ENCODE measurements at regions not wholly inside any gene's neighbourhood (a gene's known extent, or its start where the extent isn't known, plus 50 kb on each side); places are given as distances from the start of the nearest gene placed in this dataset.

DNA sequence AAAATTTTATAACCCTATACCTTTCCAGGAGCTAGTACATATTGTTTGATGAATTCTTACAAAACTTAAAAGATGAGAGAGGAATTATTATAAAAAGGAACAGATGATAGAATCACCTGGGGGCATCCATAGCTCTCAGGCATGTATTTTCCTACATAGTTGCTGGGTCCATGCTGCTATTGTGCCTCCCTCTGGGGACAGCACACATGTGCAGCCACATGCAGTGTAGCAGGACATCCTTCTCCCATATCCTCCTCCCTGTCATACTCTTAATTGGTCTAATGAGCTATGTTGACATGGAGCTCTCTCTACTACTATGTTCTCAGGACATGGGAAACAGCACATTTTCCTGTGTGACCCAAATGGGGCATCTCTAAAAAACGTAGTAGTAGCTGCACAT lies 898.2 kb upstream of the MAP3K7 start:
- ChIA-PET POLR2A (ENCODE audit: partially characterized antibody) (no interaction called here), CTCF (ENCODE audit: partially characterized antibody) (interaction anchor here (1.3 kb wide), 1 partner anchor 154 kb away, joined by 4 read pairs; no protein-coding TSS in a partner anchor)
- no peak overlapping the region for H3K4me2 ChIP-seq (ENCODE audit: insufficient read depth in 1 of 2, low read depth in 2 of 2, low read length in 2 of 2)
- no peak overlapping the region for H4K91ac ChIP-seq (replicated peaks; ENCODE audit: insufficient read length, low read length)
- H3K79me1 ChIP-seq (ENCODE audit: low read depth, low read length) = no peaks in the 10 kb centered on the region
- no peaks in the 10 kb centered on the region for H3K23me2 ChIP-seq (ENCODE audit: low read depth, low read length)
- H2BK5ac ChIP-seq (ENCODE audit: low read depth, low read length) = no peak overlapping the region
- no peaks in the 10 kb centered on the region for H3K9me3 ChIP-seq (ENCODE audit: insufficient read depth in 2 of 2, low read depth in 1 of 2, low read length in 1 of 2)
- no peaks in the 10 kb centered on the region for H3K79me2 ChIP-seq (ENCODE audit: control insufficient read depth in 1 of 2, insufficient read depth in 2 of 2, low read length in 2 of 2)
- H4K8ac ChIP-seq (ENCODE audit: extremely low read depth, insufficient read depth, low read length) = no peak overlapping the region
- no peak overlapping the region for H3K14ac ChIP-seq (ENCODE audit: insufficient read length)
- no peak for TF ChIP-seq JUN (IDR thresholded peaks at IDR 0.05; ENCODE audit: low read depth, low read length)
- TF ChIP-seq RNF2 (IDR thresholded peaks at IDR 0.05; ENCODE audit: borderline replicate concordance, low read depth, low read length, missing control alignments, poor library complexity, severe bottlenecking) = no peak
- TF ChIP-seq, protein P1, sequence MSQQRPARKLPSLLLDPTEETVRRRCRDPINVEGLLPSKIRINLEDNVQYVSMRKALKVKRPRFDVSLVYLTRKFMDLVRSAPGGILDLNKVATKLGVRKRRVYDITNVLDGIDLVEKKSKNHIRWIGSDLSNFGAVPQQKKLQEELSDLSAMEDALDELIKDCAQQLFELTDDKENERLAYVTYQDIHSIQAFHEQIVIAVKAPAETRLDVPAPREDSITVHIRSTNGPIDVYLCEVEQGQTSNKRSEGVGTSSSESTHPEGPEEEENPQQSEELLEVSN (IDR thresholded peaks at IDR 0.05) = no peak
- no peak for TF ChIP-seq POLR2AphosphoS5 (IDR thresholded peaks at IDR 0.05; ENCODE audit: low read depth, low read length)
- no peak for TF ChIP-seq SP2 (IDR thresholded peaks at IDR 0.05; ENCODE audit: low read length)
- TF ChIP-seq NANOG (IDR thresholded peaks at IDR 0.05; ENCODE audit: insufficient read depth, low read depth, low read length, poor library complexity, severe bottlenecking) = no peak
- TF ChIP-seq POU5F1 (IDR thresholded peaks at IDR 0.05; ENCODE audit: low read depth, low read length) = no peak
- TF ChIP-seq GTF2F1 (IDR thresholded peaks at IDR 0.05; ENCODE audit: borderline replicate concordance, low read depth, low read length) = no peak
- TF ChIP-seq HDAC2 (IDR thresholded peaks at IDR 0.05; ENCODE audit: borderline replicate concordance in 1 of 2, low read depth in 2 of 2, low read length in 2 of 2) = no peak
- no peak for TF ChIP-seq CBX5 (IDR thresholded peaks at IDR 0.05; ENCODE audit: low read depth, low read length)
- TF ChIP-seq TBP (IDR thresholded peaks at IDR 0.05; ENCODE audit: low read depth, low read length) = no peak
- no peak for TF ChIP-seq SP4 (IDR thresholded peaks at IDR 0.05; ENCODE audit: low read length)
- TF ChIP-seq YY1 (IDR thresholded peaks at IDR 0.05; ENCODE audit: low read depth, low read length) = no peak
- TF ChIP-seq SRF (IDR thresholded peaks at IDR 0.05; ENCODE audit: low read depth, low read length) = no peak
- no peak for DNase-seq (ENCODE audit: low read depth in 1 of 2, low spot score in 2 of 2)
- WGBS, 2 experiments (ENCODE audit: extremely low coverage in 1 of 2, insufficient coverage in 1 of 2, insufficient read length in 1 of 2, insufficient replicate concordance in 2 of 2, low coverage in 1 of 2, low lambda C conversion rate in 2 of 2, missing lambda C conversion rate in 1 of 2) = 82% methylated on average over 1 of the region's 1 CpG; no CpG with 5 or more reads in 1 of the 2 experiments
- no peak overlapping the region for H3K56ac ChIP-seq (replicated peaks; ENCODE audit: insufficient read length, low read depth, low read length)
- no peak overlapping the region for H3K27ac ChIP-seq (ENCODE audit: low read depth, low read length)
- H3K27me3 ChIP-seq (replicated peaks in 1 of 4; ENCODE audit: control insufficient read depth in 3 of 4, extremely low read depth in 1 of 4, insufficient read depth in 3 of 4, low read length in 3 of 4) = peaks cover 0 to 2% (median 0%) of the 10 kb centered on the region in 4 experiments; a peak in 1 of 7 replicates
- no peak overlapping the region for H2AK5ac ChIP-seq (ENCODE audit: low read depth, low read length)
- no peak overlapping the region for H2AFZ ChIP-seq (ENCODE audit: low read length)
- no peaks in the 10 kb centered on the region for H3K4me1 ChIP-seq (replicated peaks in 1 of 4; ENCODE audit: control insufficient read depth in 3 of 4, insufficient read depth in 4 of 4, low read length in 3 of 4)
- H2BK120ac ChIP-seq (replicated peaks; ENCODE audit: low read depth, low read length) = no peak overlapping the region
- no peak overlapping the region for H3K4ac ChIP-seq (replicated peaks; ENCODE audit: insufficient read length, low read depth, low read length)
- H3K9ac ChIP-seq (replicated peaks in 1 of 4; ENCODE audit: extremely low read depth in 1 of 4, low read depth in 3 of 4, low read length in 3 of 4) = no peak overlapping the region
- FAIRE-seq = no peak
- H3K4me3 ChIP-seq (ENCODE audit: extremely low read depth in 1 of 4, insufficient read depth in 2 of 4, low read depth in 3 of 4, low read length in 4 of 4) = no peak overlapping the region
- H2BK15ac ChIP-seq (ENCODE audit: low read length) = no peak overlapping the region
- no peak overlapping the region for H3K23ac ChIP-seq (ENCODE audit: insufficient read length)
- no peaks in the 10 kb centered on the region for H4K20me1 ChIP-seq (replicated peaks in 1 of 2; ENCODE audit: control insufficient read depth in 1 of 2, insufficient read depth in 2 of 2, low read length in 2 of 2)
- no peaks in the 10 kb centered on the region for H3K36me3 ChIP-seq (ENCODE audit: control insufficient read depth in 2 of 4, insufficient read depth in 4 of 4, low read length in 3 of 4)
- H2BK20ac ChIP-seq (ENCODE audit: low read length) = no peak overlapping the region
- H2BK12ac ChIP-seq (ENCODE audit: low read depth, low read length) = no peak overlapping the region
- no peak overlapping the region for H3K18ac ChIP-seq (ENCODE audit: extremely low read depth, low read length)
- H4K5ac ChIP-seq (ENCODE audit: insufficient read length, low read depth, low read length) = no peak overlapping the region

Data from H1 (cell line).